Lower leg skin (tissue), 3 donors: ENCODE measurements at regions not wholly inside any gene's neighbourhood (a gene's known extent, or its start where the extent isn't known, plus 50 kb on each side); places are given as distances from the start of the nearest gene placed in this dataset.

ENCODE experiments used
- CTCF ChIP-seq, 3 donors: fragments of 450-650 bp; IDR thresholded peaks; one replicate each; pipeline ENCODE4 v1.5.1; 2016; ENCODE audit warnings: antibody characterized with exemption in 3 of 3, mild to moderate bottlenecking in 3 of 3, moderate library complexity in 2 of 3
- POLR2A ChIP-seq, 2 donors: fragments of 450-650 bp; IDR thresholded peaks; one replicate each; pipeline ENCODE4 v1.6.1; 2016 to 2017; ENCODE audit warnings: antibody characterized with exemption in 2 of 2, mild to moderate bottlenecking in 1 of 2, moderate library complexity in 1 of 2

- TF ChIP-seq CTCF (IDR thresholded peaks at IDR 0.05) (no peak), POLR2A (IDR thresholded peaks at IDR 0.05) (no peak)
Observed at GRCh38 chr5:147017621-147018020, 139.1 kb upstream of the PPP2R2B start.
